GM19351 (cell line): ENCODE measurements at regions not wholly inside any gene's neighbourhood (a gene's known extent, or its start where the extent isn't known, plus 50 kb on each side); places are given as distances from the start of the nearest gene placed in this dataset.
"Not testable (repeated sequence)": the region's sequence is repeated elsewhere in the genome, so short reads cannot be mapped to it uniquely, and the experiment has no call there.

ENCODE experiments used
- ATAC-seq: cut with Tn5 transposase; IDR thresholded peaks from one replicate; pipeline ENCODE4 v1.9.1; 2021; ENCODE audit warnings: mild to moderate bottlenecking, moderate library complexity; ENCODE audit not compliant: unreplicated experiment

GRCh38 chr14:29982171-29982570, 54.5 kb upstream of the PRKD1 start:
- no peak for ATAC-seq

GRCh38 chr14:29982993-29983392, 55.3 kb upstream of the PRKD1 start:
- no peak for ATAC-seq

- not testable (repeated sequence) for ATAC-seq
These were observed 62.8 kb upstream of the PRKD1 start for GRCh38 chr14:29990344-29990857.

- no peak for ATAC-seq
These were observed 63.3 kb upstream of the PRKD1 start for GRCh38 chr14:29990993-29991392.

- ATAC-seq: no peak
These were observed 65.5 kb upstream of the PRKD1 start for GRCh38 chr14:29993143-29993542.

- ATAC-seq: no peak
These were observed 71.4 kb upstream of the PRKD1 start for GRCh38 chr14:29999013-29999539.

- no peak for ATAC-seq
These were observed 75.2 kb upstream of the PRKD1 start for GRCh38 chr14:30002859-30003258.

- ATAC-seq: peak; percentile 88
These were observed 77.6 kb upstream of the PRKD1 start for GRCh38 chr14:30005114-30005808.

- no peak for ATAC-seq
These were observed 79.0 kb upstream of the PRKD1 start for GRCh38 chr14:30006695-30007094.

- ATAC-seq: no peak
These were observed 87.8 kb upstream of the PRKD1 start for GRCh38 chr14:30015489-30015888.

GRCh38 chr14:30016002-30016401, 88.4 kb upstream of the PRKD1 start:
- ATAC-seq: no peak

- ATAC-seq: no peak
These were observed 89.8 kb upstream of the PRKD1 start for GRCh38 chr14:30017370-30017993.

- no peak for ATAC-seq
These were observed 92.6 kb upstream of the PRKD1 start for GRCh38 chr14:30020271-30020670.

GRCh38 chr14:30020687-30021086, 93.0 kb upstream of the PRKD1 start:
- ATAC-seq: no peak

GRCh38 chr14:30023350-30023749, 95.7 kb upstream of the PRKD1 start:
- not testable (repeated sequence) for ATAC-seq

GRCh38 chr14:30034152-30034551, 106.5 kb upstream of the PRKD1 start:
- no peak for ATAC-seq

GRCh38 chr14:30035361-30035760, 107.7 kb upstream of the PRKD1 start:
- ATAC-seq: no peak

GRCh38 chr14:30045720-30046119, 118.1 kb upstream of the PRKD1 start:
- no peak for ATAC-seq

- no peak for ATAC-seq
These were observed 125.5 kb upstream of the PRKD1 start for GRCh38 chr14:30053103-30053502.

- no peak for ATAC-seq
These were observed 126.6 kb upstream of the PRKD1 start for GRCh38 chr14:30054201-30054600.

GRCh38 chr14:30058401-30058800, 130.8 kb upstream of the PRKD1 start:
- ATAC-seq: no peak

GRCh38 chr14:30063746-30064145, 136.1 kb upstream of the PRKD1 start:
- no peak for ATAC-seq
